GM12891 (cell line): ENCODE measurements at regions not wholly inside any gene's neighbourhood (a gene's known extent, or its start where the extent isn't known, plus 50 kb on each side); places are given as distances from the start of the nearest gene placed in this dataset.

Source experiments
- PAX5 ChIP-seq: IDR thresholded peaks from 2 replicates; pipeline ENCODE4 v1.6.1; 2011; ENCODE audit warnings: low read length, moderate library complexity, mild to moderate bottlenecking; ENCODE audit not compliant: insufficient read depth, severe bottlenecking
- POLR2A ChIP-seq: IDR thresholded peaks from 2 replicates; pipeline ENCODE4 v1.6.1; 2011; ENCODE audit warnings: low read depth, low read length, control low read depth
- POLR2AphosphoS5 ChIP-seq: IDR thresholded peaks from 2 replicates; pipeline ENCODE4 v1.6.1; 2011; ENCODE audit warnings: low read depth, low read length, control low read depth
- POU2F2 ChIP-seq: IDR thresholded peaks from 2 replicates; pipeline ENCODE4 v1.6.1; 2011; ENCODE audit warnings: low read depth, mild to moderate bottlenecking, control low read depth, low read length, moderate library complexity
- SPI1 ChIP-seq: IDR thresholded peaks from 2 replicates; pipeline ENCODE4 v1.6.1; 2011; ENCODE audit warnings: low read depth, low read length, control low read depth
- TAF1 ChIP-seq: IDR thresholded peaks from 2 replicates; pipeline ENCODE4 v1.6.1; 2011; ENCODE audit warnings: low read depth, low read length, control low read depth

DNA sequence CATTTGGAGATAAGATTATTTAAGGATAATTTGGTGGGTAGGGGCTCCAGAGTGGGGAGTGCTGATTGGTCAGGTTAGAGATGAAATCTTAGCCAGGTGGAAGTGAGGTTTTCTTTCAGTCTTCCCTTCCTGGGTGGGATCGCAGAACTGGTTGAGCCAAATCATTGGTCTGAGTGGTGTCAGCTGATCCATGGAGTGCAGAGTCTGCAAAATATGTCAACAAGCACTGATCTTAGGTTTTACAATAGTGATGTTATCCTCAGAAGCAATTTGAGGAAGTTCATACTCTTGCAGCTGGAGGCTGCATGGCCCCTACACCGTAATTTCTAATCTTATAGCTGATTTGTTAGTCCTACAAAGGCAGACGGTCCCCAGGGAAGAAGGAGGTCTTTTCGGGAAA lies 1483.4 kb upstream of the ZEB2 start:
- no peak for TF ChIP-seq POLR2A
- TF ChIP-seq TAF1: no peak
- TF ChIP-seq POLR2AphosphoS5: no peak
- no peak for TF ChIP-seq PAX5
- TF ChIP-seq SPI1: no peak
- TF ChIP-seq POU2F2: no peak
